ENCODE measurements at regions not wholly inside any gene's neighbourhood (a gene's known extent, or its start where the extent isn't known, plus 50 kb on each side); places are given as distances from the start of the nearest gene placed in this dataset.

GRCh38 chr12:81988362-81988761 lies 229.2 kb upstream of the PPFIA2 start:
- TF ChIP-seq POLR2AphosphoS5 (IDR thresholded peaks at IDR 0.05; ENCODE audit: borderline replicate concordance, low read depth, low read length) (no peak), FOXP2 (optimal IDR thresholded peaks at IDR 0.05; ENCODE audit: control extremely low read depth, extremely low read length, insufficient read depth) (no peak)
